ENCODE measurements at regions not wholly inside any gene's neighbourhood (a gene's known extent, or its start where the extent isn't known, plus 50 kb on each side); places are given as distances from the start of the nearest gene placed in this dataset.
A peak's percentile ranks its signal among the peaks of the same experiment; 100 is the strongest.

DNA sequence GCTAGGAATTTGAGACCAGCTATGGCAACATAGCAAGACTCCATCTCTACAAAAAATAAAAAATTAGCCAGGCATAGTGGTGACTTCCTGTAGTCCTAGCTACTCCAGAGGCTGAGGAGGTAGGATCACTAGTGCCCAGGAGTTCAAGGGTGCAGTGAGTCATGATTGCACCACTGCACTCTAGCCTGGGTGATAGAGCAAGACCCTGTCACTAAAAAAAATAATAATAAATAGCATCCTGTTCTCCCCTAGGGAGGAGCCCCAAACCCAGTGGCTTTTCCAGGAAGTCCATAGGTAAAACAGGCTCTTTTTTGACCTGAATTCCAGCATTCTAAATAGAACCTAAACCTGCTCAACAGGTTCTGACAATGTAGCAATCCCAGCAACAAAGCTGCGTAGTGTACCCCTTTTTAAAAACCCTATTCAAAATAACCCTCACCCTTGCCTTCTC, 192.0 kb downstream of the ALDH8A1 start:
- DNase-seq (ENCODE audit: low read depth in 1 of 2, low spot score in 2 of 2): no peak
- Histone ChIP-seq H3K23ac (ENCODE audit: insufficient read length) (no peak overlapping the region), H2BK120ac (replicated peaks; ENCODE audit: low read depth, low read length) (no peak overlapping the region), H4K91ac (replicated peaks; ENCODE audit: insufficient read length, low read length) (no peak overlapping the region), H3K27ac (ENCODE audit: low read depth, low read length) (no peak overlapping the region), H3K18ac (ENCODE audit: extremely low read depth, low read length) (no peak overlapping the region), H3K36me3 (ENCODE audit: control insufficient read depth in 2 of 4, insufficient read depth in 4 of 4, low read length in 3 of 4) (no peaks in the 10 kb centered on the region), H3K56ac (replicated peaks; ENCODE audit: insufficient read length, low read depth, low read length) (no peak overlapping the region), H3K4ac (replicated peaks; ENCODE audit: insufficient read length, low read depth, low read length) (no peak overlapping the region), H3K79me1 (ENCODE audit: low read depth, low read length) (no peaks in the 10 kb centered on the region), H3K4me2 (ENCODE audit: insufficient read depth in 1 of 2, low read depth in 2 of 2, low read length in 2 of 2) (no peak overlapping the region), H2BK15ac (ENCODE audit: low read length) (no peak overlapping the region), H2BK20ac (ENCODE audit: low read length) (no peak overlapping the region), H3K14ac (ENCODE audit: insufficient read length) (no peak overlapping the region), H2BK12ac (ENCODE audit: low read depth, low read length) (no peak overlapping the region), H3K9me3 (ENCODE audit: insufficient read depth in 2 of 2, low read depth in 1 of 2, low read length in 1 of 2) (no peaks in the 10 kb centered on the region), H3K9ac (replicated peaks in 1 of 4; ENCODE audit: extremely low read depth in 1 of 4, low read depth in 3 of 4, low read length in 3 of 4) (no peak overlapping the region), H3K23me2 (ENCODE audit: low read depth, low read length) (no peaks in the 10 kb centered on the region), H2BK5ac (ENCODE audit: low read depth, low read length) (no peak overlapping the region), H3K27me3 (replicated peaks in 1 of 4; ENCODE audit: control insufficient read depth in 3 of 4, extremely low read depth in 1 of 4, insufficient read depth in 3 of 4, low read length in 3 of 4) (no peaks in the 10 kb centered on the region), H3K4me3 (ENCODE audit: extremely low read depth in 1 of 4, insufficient read depth in 2 of 4, low read depth in 3 of 4, low read length in 4 of 4) (no peak overlapping the region), H3K79me2 (ENCODE audit: control insufficient read depth in 1 of 2, insufficient read depth in 2 of 2, low read length in 2 of 2) (no peaks in the 10 kb centered on the region), H4K5ac (ENCODE audit: insufficient read length, low read depth, low read length) (no peak overlapping the region), H3K4me1 (replicated peaks in 1 of 4; ENCODE audit: control insufficient read depth in 3 of 4, insufficient read depth in 4 of 4, low read length in 3 of 4) (peaks cover 0 to 7% (median 4%) of the 10 kb centered on the region in 4 experiments; a peak in 3 of 7 replicates), H2AFZ (ENCODE audit: low read length) (no peak overlapping the region), H2AK5ac (ENCODE audit: low read depth, low read length) (no peak overlapping the region), H4K20me1 (replicated peaks in 1 of 2; ENCODE audit: control insufficient read depth in 1 of 2, insufficient read depth in 2 of 2, low read length in 2 of 2) (no peaks in the 10 kb centered on the region), H4K8ac (ENCODE audit: extremely low read depth, insufficient read depth, low read length) (no peak overlapping the region)
- 47% methylated on average over 1 of the region's 1 CpG; no CpG with 5 or more reads in 1 of the 2 experiments for WGBS, 2 experiments (ENCODE audit: extremely low coverage in 1 of 2, insufficient coverage in 1 of 2, insufficient read length in 1 of 2, insufficient replicate concordance in 2 of 2, low coverage in 1 of 2, low lambda C conversion rate in 2 of 2, missing lambda C conversion rate in 1 of 2)
- no peak for FAIRE-seq
- ChIA-PET POLR2A (ENCODE audit: partially characterized antibody) (interaction anchor here (1.4 kb wide), 1 partner anchor 16 kb away, joined by 3 read pairs; no protein-coding TSS in a partner anchor), CTCF (ENCODE audit: partially characterized antibody) (interaction anchor here (0.8 to 2.5 kb wide), 7 partner anchors 9 to 451 kb away, joined by 3 to 7 read pairs (median 3); no protein-coding TSS in a partner anchor)
- TF ChIP-seq GABPA (IDR thresholded peaks at IDR 0.05; ENCODE audit: borderline replicate concordance, insufficient read depth, low read length): no peak
- no peak for TF ChIP-seq CBX8 (IDR thresholded peaks at IDR 0.05; ENCODE audit: borderline replicate concordance, low read depth, low read length)
- peak; percentile 5; the same call in 1 of the 2 replicates for TF ChIP-seq CEBPB (IDR thresholded peaks at IDR 0.05; ENCODE audit: low read depth, low read length)
- TF ChIP-seq SP1 (IDR thresholded peaks at IDR 0.05; ENCODE audit: low read depth, low read length): 0 out of 2 replicates have a peak, but pooled peaks have one; percentile 40
- no peak for TF ChIP-seq TAF7 (optimal IDR thresholded peaks at IDR 0.05; ENCODE audit: borderline replicate concordance, low read depth, low read length)
- no peak for TF ChIP-seq POU5F1 (IDR thresholded peaks at IDR 0.05; ENCODE audit: low read depth, low read length)
- TF ChIP-seq, protein P1, sequence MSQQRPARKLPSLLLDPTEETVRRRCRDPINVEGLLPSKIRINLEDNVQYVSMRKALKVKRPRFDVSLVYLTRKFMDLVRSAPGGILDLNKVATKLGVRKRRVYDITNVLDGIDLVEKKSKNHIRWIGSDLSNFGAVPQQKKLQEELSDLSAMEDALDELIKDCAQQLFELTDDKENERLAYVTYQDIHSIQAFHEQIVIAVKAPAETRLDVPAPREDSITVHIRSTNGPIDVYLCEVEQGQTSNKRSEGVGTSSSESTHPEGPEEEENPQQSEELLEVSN (IDR thresholded peaks at IDR 0.05): no peak
- TF ChIP-seq JUN (IDR thresholded peaks at IDR 0.05; ENCODE audit: low read depth, low read length): no peak
